Amniotic stem cell (primary cell): ENCODE measurements at regions not wholly inside any gene's neighbourhood (a gene's known extent, or its start where the extent isn't known, plus 50 kb on each side); places are given as distances from the start of the nearest gene placed in this dataset.
"Not testable (repeated sequence)": the region's sequence is repeated elsewhere in the genome, so short reads cannot be mapped to it uniquely, and the experiment has no call there.

ENCODE experiments used
- DNase-seq: peaks from one replicate; lab custom pipeline; 2025; lab: John Stamatoyannopoulos, UW

DNA sequence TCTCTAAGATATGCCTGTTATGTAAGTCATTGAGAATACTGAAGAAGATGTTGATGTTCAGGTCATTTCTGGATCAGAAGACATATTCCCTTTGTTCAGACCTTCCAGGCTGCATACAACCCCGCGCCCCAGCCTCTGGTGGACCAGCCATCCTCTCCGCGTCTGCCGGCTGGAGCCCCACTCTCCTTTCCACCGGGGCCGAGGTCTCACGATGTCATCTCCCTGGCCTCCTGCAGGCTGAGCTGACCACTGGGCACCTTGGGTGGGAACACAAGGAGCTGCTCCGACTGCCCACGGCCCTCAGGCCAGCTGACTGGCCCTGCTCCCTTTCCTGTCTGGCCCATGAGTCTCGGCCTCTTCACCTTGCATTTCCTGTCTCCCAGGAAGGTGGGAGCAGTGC is 124.6 kb downstream of the SHANK2 start:
- DNase-seq = no peak

- not testable (repeated sequence) for DNase-seq
Observed at GRCh38 chr11:71126401-71126800, 126.0 kb downstream of the SHANK2 start.

DNA sequence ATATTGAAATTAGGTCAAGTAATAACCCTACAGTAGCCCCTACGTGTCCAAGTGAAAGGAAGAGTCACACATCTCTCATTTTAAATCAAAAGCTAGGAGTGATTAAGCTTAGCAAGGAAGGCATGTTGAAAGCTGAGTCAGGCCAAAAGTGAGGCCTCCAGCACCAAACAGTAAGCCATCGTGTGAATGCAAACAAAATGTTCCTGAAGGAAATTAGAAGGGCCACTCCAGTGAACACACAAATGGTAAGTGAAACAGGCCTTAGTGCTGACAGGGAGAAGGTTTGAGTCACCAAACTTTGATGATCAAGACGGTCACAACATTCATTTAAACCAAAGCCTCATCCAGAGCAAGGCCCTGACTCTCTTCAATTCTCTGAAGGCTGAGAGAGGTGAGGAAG is 127.2 kb downstream of the SHANK2 start:
- DNase-seq = no peak

DNA sequence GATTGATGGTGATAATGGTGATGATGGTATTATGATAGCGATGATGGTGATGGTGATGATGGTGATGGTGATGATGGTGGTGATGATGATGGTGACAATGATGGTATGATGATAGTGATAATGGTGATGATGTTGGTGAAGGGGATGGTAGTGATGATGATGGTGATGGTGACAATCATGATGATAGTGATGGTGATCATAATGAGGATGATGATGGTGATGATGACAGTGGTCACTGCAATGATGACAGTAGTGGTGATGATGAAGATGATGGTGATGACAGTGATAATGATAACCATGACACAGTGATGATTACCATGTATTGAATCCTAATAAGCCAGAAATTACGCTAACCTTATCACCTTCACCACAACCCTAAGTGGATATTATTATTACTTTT is 128.2 kb downstream of the SHANK2 start:
- DNase-seq = no peak

DNA sequence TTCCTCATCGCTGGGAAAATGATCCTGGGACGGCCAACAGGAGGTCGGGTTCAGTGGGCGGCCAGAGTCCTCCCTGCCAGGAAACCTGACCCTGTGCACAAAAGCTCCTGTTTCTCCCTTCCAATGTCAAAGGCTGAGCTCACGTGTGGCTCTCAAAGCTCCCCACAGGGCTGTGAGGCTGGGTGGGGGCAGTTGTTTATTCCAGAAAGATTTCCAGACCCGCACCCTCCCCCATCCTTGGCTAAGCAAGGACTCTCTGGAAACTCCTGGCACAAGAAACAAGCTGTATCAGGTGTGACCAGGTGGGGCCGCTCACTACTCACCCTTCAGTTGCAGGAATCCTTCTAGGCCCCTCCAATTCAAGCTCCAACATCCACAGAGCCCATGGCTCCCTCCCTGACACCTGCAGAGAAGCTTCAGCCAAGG is 131.9 kb downstream of the SHANK2 start:
- no peak for DNase-seq

DNA sequence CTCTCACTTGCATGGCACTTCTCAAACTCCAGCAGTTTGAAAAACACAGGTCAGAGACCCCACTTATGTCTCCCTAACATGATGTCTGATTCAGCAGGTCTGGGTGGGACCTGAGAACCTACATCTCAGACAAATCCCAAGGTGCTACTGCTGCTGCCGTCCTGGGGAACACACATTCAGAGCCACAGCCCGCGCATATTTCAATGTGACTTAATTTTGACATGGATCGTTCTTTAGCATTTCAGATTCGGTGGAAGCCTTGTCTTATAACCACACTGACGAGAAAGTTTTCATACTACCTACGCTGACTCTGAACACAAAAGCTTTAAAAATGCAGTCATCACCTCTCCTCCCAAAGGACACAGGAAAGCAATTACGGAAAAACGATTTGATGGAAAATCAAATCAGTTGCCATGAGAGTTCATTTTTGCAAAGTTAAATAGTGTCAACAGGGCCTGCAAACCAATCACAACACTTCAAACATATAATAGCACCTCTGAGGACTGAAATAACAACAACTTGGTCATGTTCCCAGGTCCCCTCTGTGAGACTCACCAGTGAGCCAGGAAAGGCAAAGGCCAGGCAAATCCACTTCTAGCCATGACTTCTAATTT is 132.6 kb downstream of the SHANK2 start:
- DNase-seq = no peak

- no peak for DNase-seq
Observed at GRCh38 chr11:71118671-71119250, 133.6 kb downstream of the SHANK2 start.

DNA sequence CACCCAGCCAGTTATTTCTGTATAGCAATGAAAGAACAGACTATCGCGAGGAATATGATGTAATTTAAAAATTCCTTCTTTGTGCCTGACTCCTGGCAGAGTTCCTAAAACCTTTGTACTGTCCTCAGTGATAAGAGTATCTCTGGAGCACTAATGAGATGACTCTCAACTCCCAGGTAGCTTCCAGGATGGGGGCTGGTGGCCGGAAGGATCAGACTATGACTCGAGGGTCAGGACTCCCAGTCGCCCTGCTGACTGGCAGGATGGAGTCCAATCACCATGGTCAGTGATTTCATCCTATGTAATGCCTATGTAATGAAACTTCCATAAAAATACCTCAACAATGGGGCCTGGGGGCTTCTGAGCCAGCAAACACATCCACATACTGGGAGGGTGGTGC is 135.1 kb downstream of the SHANK2 start:
- DNase-seq = no peak

- no peak for DNase-seq
Observed at GRCh38 chr11:71116693-71117040, 135.7 kb downstream of the SHANK2 start.

- DNase-seq = no peak
Observed at GRCh38 chr11:71115770-71116692, 136.3 kb downstream of the SHANK2 start.

GRCh38 chr11:71114124-71114851 is 138.1 kb downstream of the SHANK2 start:
- no peak for DNase-seq

- DNase-seq = no peak
Observed at GRCh38 chr11:71112990-71113389, 139.4 kb downstream of the SHANK2 start.

DNA sequence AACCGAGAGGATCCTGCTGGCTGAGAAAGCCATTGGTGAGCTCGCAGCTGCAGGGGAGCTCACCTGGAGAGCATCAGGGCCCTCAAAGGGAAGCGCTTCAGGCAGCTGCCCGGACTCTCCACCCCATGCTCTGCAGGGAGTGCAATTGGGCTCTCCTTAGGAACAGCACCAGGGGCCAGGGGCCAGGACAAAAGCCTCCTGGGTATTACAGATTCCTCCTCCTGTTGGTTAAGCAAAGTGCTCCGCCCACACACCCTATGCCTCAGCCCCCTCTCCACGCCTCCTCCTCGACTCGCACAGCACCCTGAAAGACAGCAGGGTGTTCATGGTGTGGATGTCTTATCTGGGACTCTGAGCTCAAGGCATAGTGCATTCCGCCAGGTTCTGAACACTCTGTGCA is 139.9 kb downstream of the SHANK2 start:
- no peak for DNase-seq

- DNase-seq = no peak
Observed at GRCh38 chr11:71109586-71109985, 142.8 kb downstream of the SHANK2 start.

DNA sequence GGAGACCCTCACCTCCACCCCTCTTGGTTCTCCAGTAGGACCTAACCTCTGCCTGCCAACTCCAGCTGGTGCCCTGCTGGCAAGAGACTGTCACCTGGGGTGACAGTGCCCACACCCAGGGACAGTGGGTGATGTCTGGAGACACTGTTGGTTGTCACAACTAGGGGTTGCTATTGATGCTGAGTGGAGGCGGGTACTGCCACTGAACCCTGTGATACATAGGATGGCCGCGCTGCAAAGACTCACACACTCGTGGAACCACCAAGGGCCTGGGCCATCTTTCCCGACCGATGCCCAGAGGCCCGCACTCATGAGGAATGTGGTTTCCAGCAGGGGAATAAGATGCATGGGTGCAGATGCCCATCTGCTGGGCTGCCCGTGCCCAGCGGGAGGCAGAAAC is 143.2 kb downstream of the SHANK2 start:
- no peak for DNase-seq

- DNase-seq = no peak
Observed at GRCh38 chr11:71108013-71108865, 144.1 kb downstream of the SHANK2 start.

DNA sequence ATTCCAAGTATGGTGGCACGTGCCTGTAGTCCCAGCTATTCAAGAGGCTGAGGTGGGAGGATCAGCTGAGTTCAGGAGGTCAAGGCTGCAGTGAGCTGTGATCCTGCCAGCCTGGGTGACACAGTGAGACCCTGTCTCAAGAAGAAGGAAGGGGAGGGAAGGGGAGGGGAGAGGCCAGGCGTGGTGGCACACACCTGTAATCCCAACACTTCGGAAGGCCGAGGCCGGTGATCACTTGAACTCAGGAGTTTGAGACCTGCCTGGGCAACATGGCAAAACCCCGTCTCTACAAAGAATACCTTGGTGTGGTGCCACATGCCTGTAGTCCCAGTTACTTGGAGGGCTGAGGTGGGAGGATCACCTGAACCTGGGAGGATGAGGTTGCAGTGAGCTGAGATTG is 145.7 kb downstream of the SHANK2 start:
- DNase-seq = no peak

DNA sequence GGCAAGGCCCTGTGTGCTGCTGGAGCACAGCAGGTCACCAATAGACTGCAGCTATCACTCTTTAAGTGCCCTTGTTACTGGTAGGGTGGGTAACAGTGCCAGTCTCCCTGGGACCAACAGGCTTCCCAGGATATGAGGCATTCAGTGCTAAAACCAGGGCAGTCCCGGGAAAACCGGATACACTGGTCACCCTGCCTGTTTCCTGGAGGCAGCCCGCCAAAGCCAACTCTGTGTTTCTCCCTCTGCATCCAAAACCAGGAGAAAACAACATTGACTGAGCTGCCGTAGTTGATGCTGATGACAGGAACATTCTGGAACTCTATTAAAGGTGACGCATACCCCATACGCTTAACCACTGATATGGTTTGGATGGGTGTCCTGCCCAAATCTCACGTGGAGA is 149.1 kb downstream of the SHANK2 start:
- DNase-seq = no peak

DNA sequence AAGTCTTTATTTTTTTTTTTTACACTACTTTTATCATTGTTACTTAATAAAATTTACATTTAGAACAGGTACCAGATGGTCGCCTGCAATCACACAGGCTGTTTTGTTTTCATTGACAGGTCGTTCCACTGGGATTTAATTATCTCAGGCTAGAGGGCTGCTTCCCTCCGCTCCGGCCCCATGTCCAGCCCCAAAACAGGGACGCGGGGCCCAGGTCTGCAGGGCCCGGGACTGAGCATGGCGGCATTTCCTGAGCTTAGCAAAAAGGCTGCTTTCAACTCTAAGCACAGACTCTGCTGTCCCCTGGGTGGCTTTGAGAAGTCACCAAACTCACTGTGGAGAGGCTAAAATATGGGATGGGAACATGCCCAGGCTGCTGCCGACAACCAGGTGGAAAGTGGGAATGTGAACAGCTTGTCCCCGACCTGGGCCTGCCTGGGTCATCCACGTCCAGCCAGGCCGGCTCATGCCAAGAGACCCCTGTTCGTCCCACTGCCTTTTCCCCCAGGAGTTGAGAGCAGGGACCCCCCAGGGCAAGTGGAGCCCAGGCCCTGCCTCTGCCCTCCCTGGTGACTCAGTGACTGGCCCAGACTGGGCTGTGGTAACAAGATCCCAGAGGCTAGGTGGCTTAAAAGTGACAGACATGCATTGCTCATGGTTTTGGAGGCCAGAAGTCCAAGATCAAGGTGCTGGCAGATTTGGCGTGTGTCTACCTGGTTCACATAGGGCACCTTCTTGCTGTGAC is 150.0 kb downstream of the SHANK2 start:
- no peak for DNase-seq

DNA sequence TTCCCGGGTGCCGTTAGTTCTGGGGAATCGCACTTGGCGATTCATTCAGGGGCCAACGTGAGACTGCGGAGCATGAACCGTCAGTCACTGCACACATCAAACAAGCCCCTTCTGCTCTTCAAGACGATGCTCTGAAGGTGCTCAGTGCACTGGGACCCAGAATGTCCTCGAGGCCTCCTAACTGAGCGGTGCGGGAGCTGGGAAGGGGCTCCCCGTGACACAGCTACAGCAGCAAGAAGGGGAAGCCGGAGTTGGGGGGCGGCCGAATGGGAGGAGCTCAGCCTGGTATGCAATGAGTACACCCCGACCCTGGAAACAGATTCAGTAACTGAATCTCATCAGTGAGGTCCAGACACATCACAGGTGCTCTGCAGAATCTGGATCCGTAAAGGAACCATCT is 150.8 kb downstream of the SHANK2 start:
- DNase-seq = no peak

GRCh38 chr11:71101046-71101445 is 151.3 kb downstream of the SHANK2 start:
- no peak for DNase-seq
